ENCODE measurements at regions not wholly inside any gene's neighbourhood (a gene's known extent, or its start where the extent isn't known, plus 50 kb on each side); places are given as distances from the start of the nearest gene placed in this dataset.
"Not testable (repeated sequence)": the region's sequence is repeated elsewhere in the genome, so short reads cannot be mapped to it uniquely, and the experiment has no call there.

- Histone ChIP-seq H3K9me3 (ENCODE audit: control insufficient read depth, insufficient read depth, low read length) (no peaks in the 10 kb centered on the region), H3K36me3 (ENCODE audit: insufficient read depth, low read length) (no peaks in the 10 kb centered on the region), H3K9ac (ENCODE audit: low read depth, low read length) (no peak overlapping the region), H3K4me1 (ENCODE audit: insufficient read depth, low read length) (peaks cover 11% of the 10 kb centered on the region; the same call in 1 of the 2 replicates)
These were observed 240.5 kb downstream of the ETV1 start for GRCh38 chr7:13748998-13749397.

GRCh38 chr7:13749636-13750035, 239.8 kb downstream of the ETV1 start:
- no peak overlapping the region for H3K9ac ChIP-seq (ENCODE audit: low read depth, low read length)

GRCh38 chr7:13751766-13752165, 237.7 kb downstream of the ETV1 start:
- H3K9me3 ChIP-seq (ENCODE audit: control insufficient read depth, insufficient read depth, low read length) = no peaks in the 10 kb centered on the region
- H3K36me3 ChIP-seq (ENCODE audit: insufficient read depth, low read length) = no peaks in the 10 kb centered on the region
- H3K9ac ChIP-seq (ENCODE audit: low read depth, low read length) = no peak overlapping the region
- H3K4me1 ChIP-seq (ENCODE audit: insufficient read depth, low read length) = peaks cover 11% of the 10 kb centered on the region; the same call in 1 of the 2 replicates

More at GRCh38 chr7:13749636-13750035, 239.8 kb downstream of the ETV1 start:
- H3K4me1 ChIP-seq (ENCODE audit: insufficient read depth, low read length) = peaks cover 11% of the 10 kb centered on the region; the same call in 1 of the 2 replicates
- no peaks in the 10 kb centered on the region for H3K9me3 ChIP-seq (ENCODE audit: control insufficient read depth, insufficient read depth, low read length)
- H3K36me3 ChIP-seq (ENCODE audit: insufficient read depth, low read length) = no peaks in the 10 kb centered on the region

GRCh38 chr7:13757841-13758240, 231.6 kb downstream of the ETV1 start:
- Histone ChIP-seq H3K9me3 (ENCODE audit: control insufficient read depth, insufficient read depth, low read length) (no peaks in the 10 kb centered on the region), H3K4me1 (ENCODE audit: insufficient read depth, low read length) (no peaks in the 10 kb centered on the region), H3K9ac (ENCODE audit: low read depth, low read length) (no peak overlapping the region), H3K36me3 (ENCODE audit: insufficient read depth, low read length) (no peaks in the 10 kb centered on the region)

GRCh38 chr7:13765853-13766252, 223.6 kb downstream of the ETV1 start:
- not testable (repeated sequence) for H3K9ac ChIP-seq (ENCODE audit: low read depth, low read length); H3K4me1 ChIP-seq (ENCODE audit: insufficient read depth, low read length); H3K36me3 ChIP-seq (ENCODE audit: insufficient read depth, low read length); H3K9me3 ChIP-seq (ENCODE audit: control insufficient read depth, insufficient read depth, low read length)

- Histone ChIP-seq H3K4me1 (ENCODE audit: insufficient read depth, low read length) (peaks cover 5% of the 10 kb centered on the region; the same call in 1 of the 2 replicates), H3K9ac (ENCODE audit: low read depth, low read length) (no peak overlapping the region), H3K36me3 (ENCODE audit: insufficient read depth, low read length) (no peaks in the 10 kb centered on the region), H3K9me3 (ENCODE audit: control insufficient read depth, insufficient read depth, low read length) (no peaks in the 10 kb centered on the region)
These were observed 219.2 kb downstream of the ETV1 start for GRCh38 chr7:13770305-13770704.

- no peaks in the 10 kb centered on the region for H3K36me3 ChIP-seq (ENCODE audit: insufficient read depth, low read length)
These were observed 214.5 kb downstream of the ETV1 start for GRCh38 chr7:13774976-13775375.

GRCh38 chr7:13777242-13777641, 212.2 kb downstream of the ETV1 start:
- peaks cover 5% of the 10 kb centered on the region; the same call in 1 of the 2 replicates for H3K4me1 ChIP-seq (ENCODE audit: insufficient read depth, low read length)
- no peaks in the 10 kb centered on the region for H3K9me3 ChIP-seq (ENCODE audit: control insufficient read depth, insufficient read depth, low read length)
- H3K9ac ChIP-seq (ENCODE audit: low read depth, low read length) = no peak overlapping the region
- no peaks in the 10 kb centered on the region for H3K36me3 ChIP-seq (ENCODE audit: insufficient read depth, low read length)

More at GRCh38 chr7:13774976-13775375, 214.5 kb downstream of the ETV1 start:
- no peak overlapping the region for H3K9ac ChIP-seq (ENCODE audit: low read depth, low read length)
- no peaks in the 10 kb centered on the region for H3K9me3 ChIP-seq (ENCODE audit: control insufficient read depth, insufficient read depth, low read length)
- H3K4me1 ChIP-seq (ENCODE audit: insufficient read depth, low read length) = peaks cover 5% of the 10 kb centered on the region; the same call in 1 of the 2 replicates

- H3K9ac ChIP-seq (ENCODE audit: low read depth, low read length) = no peak overlapping the region
- H3K4me1 ChIP-seq (ENCODE audit: insufficient read depth, low read length) = no peaks in the 10 kb centered on the region
- no peaks in the 10 kb centered on the region for H3K9me3 ChIP-seq (ENCODE audit: control insufficient read depth, insufficient read depth, low read length)
These were observed 210.5 kb downstream of the ETV1 start for GRCh38 chr7:13778967-13779366.

GRCh38 chr7:13790611-13791010, 198.9 kb downstream of the ETV1 start:
- Histone ChIP-seq H3K9me3 (ENCODE audit: control insufficient read depth, insufficient read depth, low read length) (no peaks in the 10 kb centered on the region), H3K9ac (ENCODE audit: low read depth, low read length) (no peak overlapping the region), H3K4me1 (ENCODE audit: insufficient read depth, low read length) (no peaks in the 10 kb centered on the region), H3K36me3 (ENCODE audit: insufficient read depth, low read length) (no peaks in the 10 kb centered on the region)

More at GRCh38 chr7:13778967-13779366, 210.5 kb downstream of the ETV1 start:
- H3K36me3 ChIP-seq (ENCODE audit: insufficient read depth, low read length) = no peaks in the 10 kb centered on the region

GRCh38 chr7:13792208-13792607, 197.3 kb downstream of the ETV1 start:
- no peaks in the 10 kb centered on the region for H3K9me3 ChIP-seq (ENCODE audit: control insufficient read depth, insufficient read depth, low read length)
- peaks cover under 1% of the 10 kb centered on the region; the same call in 1 of the 2 replicates for H3K4me1 ChIP-seq (ENCODE audit: insufficient read depth, low read length)
- no peaks in the 10 kb centered on the region for H3K36me3 ChIP-seq (ENCODE audit: insufficient read depth, low read length)
- no peak overlapping the region for H3K9ac ChIP-seq (ENCODE audit: low read depth, low read length)

GRCh38 chr7:13793926-13794325, 195.5 kb downstream of the ETV1 start:
- Histone ChIP-seq H3K4me1 (ENCODE audit: insufficient read depth, low read length) (peaks cover 10% of the 10 kb centered on the region; the same call in 1 of the 2 replicates), H3K9me3 (ENCODE audit: control insufficient read depth, insufficient read depth, low read length) (no peaks in the 10 kb centered on the region), H3K36me3 (ENCODE audit: insufficient read depth, low read length) (no peaks in the 10 kb centered on the region), H3K9ac (ENCODE audit: low read depth, low read length) (no peak overlapping the region)

- Histone ChIP-seq H3K9ac (ENCODE audit: low read depth, low read length) (no peak overlapping the region), H3K9me3 (ENCODE audit: control insufficient read depth, insufficient read depth, low read length) (no peaks in the 10 kb centered on the region), H3K4me1 (ENCODE audit: insufficient read depth, low read length) (peaks cover 10% of the 10 kb centered on the region; the same call in 1 of the 2 replicates), H3K36me3 (ENCODE audit: insufficient read depth, low read length) (no peaks in the 10 kb centered on the region)
These were observed 194.9 kb downstream of the ETV1 start for GRCh38 chr7:13794581-13794980.

- no peaks in the 10 kb centered on the region for H3K36me3 ChIP-seq (ENCODE audit: insufficient read depth, low read length)
- H3K9me3 ChIP-seq (ENCODE audit: control insufficient read depth, insufficient read depth, low read length) = no peaks in the 10 kb centered on the region
These were observed 191.9 kb downstream of the ETV1 start for GRCh38 chr7:13797545-13797944.

GRCh38 chr7:13800694-13801448, 188.6 kb downstream of the ETV1 start:
- no peaks in the 10 kb centered on the region for H3K36me3 ChIP-seq (ENCODE audit: insufficient read depth, low read length)

More at GRCh38 chr7:13797545-13797944, 191.9 kb downstream of the ETV1 start:
- no peak overlapping the region for H3K9ac ChIP-seq (ENCODE audit: low read depth, low read length)
- peaks cover 27% of the 10 kb centered on the region for H3K4me1 ChIP-seq (ENCODE audit: insufficient read depth, low read length)

More at GRCh38 chr7:13800694-13801448, 188.6 kb downstream of the ETV1 start:
- H3K4me1 ChIP-seq (ENCODE audit: insufficient read depth, low read length) = peaks cover 34% of the 10 kb centered on the region
- no peaks in the 10 kb centered on the region for H3K9me3 ChIP-seq (ENCODE audit: control insufficient read depth, insufficient read depth, low read length)
- no peak overlapping the region for H3K9ac ChIP-seq (ENCODE audit: low read depth, low read length)
